ENCODE measurements at regions not wholly inside any gene's neighbourhood (a gene's known extent, or its start where the extent isn't known, plus 50 kb on each side); places are given as distances from the start of the nearest gene placed in this dataset.
"Not testable (repeated sequence)": the region's sequence is repeated elsewhere in the genome, so short reads cannot be mapped to it uniquely, and the experiment has no call there.

- intact Hi-C loops (cut with micrococcal nuclease; ENCODE audit: unreplicated experiment), result no loop called here
- Histone ChIP-seq H3K4me1 (ENCODE audit: insufficient read depth, low read length, poor library complexity, severe bottlenecking) (no peaks in the 10 kb centered on the region), H3K4me3 (ENCODE audit: low read depth, low read length, poor library complexity, severe bottlenecking) (no peak overlapping the region), H3K9me2 (ENCODE audit: insufficient read depth, low read length) (no peaks in the 10 kb centered on the region), H3K36me3 (ENCODE audit: insufficient read depth, low read length) (no peaks in the 10 kb centered on the region), H4K20me1 (ENCODE audit: insufficient read depth, low read length) (no peaks in the 10 kb centered on the region), H2AFZ (ENCODE audit: low read length) (no peak overlapping the region), H3K27ac (ENCODE audit: low read depth, low read length, poor library complexity, severe bottlenecking) (no peak overlapping the region), H3K79me2 (ENCODE audit: insufficient read depth, low read depth, low read length) (no peaks in the 10 kb centered on the region), H3K4me2 (ENCODE audit: low read length) (no peak overlapping the region), H3K9me3 (ENCODE audit: low read length) (no peaks in the 10 kb centered on the region)
- TF ChIP-seq EZH2phosphoT487 (IDR thresholded peaks at IDR 0.05; ENCODE audit: borderline replicate concordance, low read depth, low read length), result no peak
- no peak for TF ChIP-seq CTCF (conservative IDR thresholded peaks at IDR 0.05; ENCODE audit: low read length)
- DNase-seq (ENCODE audit: low spot score), result no peak
- ChIA-PET POLR2A (no interaction called here), CTCF (ENCODE audit: unreplicated experiment) (no interaction called here)
- BruUV-seq (replicated peaks), result no TSS peak
Observed at GRCh38 chr9:42386477-42386876, 203.0 kb downstream of the SPATA31A6 start.

- Histone ChIP-seq H4K20me1 (ENCODE audit: insufficient read depth, low read length) (no peaks in the 10 kb centered on the region), H3K4me2 (ENCODE audit: low read length) (no peak overlapping the region), H3K36me3 (ENCODE audit: insufficient read depth, low read length) (no peaks in the 10 kb centered on the region), H3K9me3 (ENCODE audit: low read length) (no peaks in the 10 kb centered on the region), H3K79me2 (ENCODE audit: insufficient read depth, low read depth, low read length) (no peaks in the 10 kb centered on the region), H2AFZ (ENCODE audit: low read length) (no peak overlapping the region), H3K4me1 (ENCODE audit: insufficient read depth, low read length, poor library complexity, severe bottlenecking) (no peaks in the 10 kb centered on the region), H3K27ac (ENCODE audit: low read depth, low read length, poor library complexity, severe bottlenecking) (no peak overlapping the region), H3K9me2 (ENCODE audit: insufficient read depth, low read length) (no peaks in the 10 kb centered on the region), H3K4me3 (ENCODE audit: low read depth, low read length, poor library complexity, severe bottlenecking) (no peak overlapping the region)
- BruUV-seq (replicated peaks), result no TSS peak
- TF ChIP-seq CTCF (conservative IDR thresholded peaks at IDR 0.05; ENCODE audit: low read length) (no peak), EZH2phosphoT487 (IDR thresholded peaks at IDR 0.05; ENCODE audit: borderline replicate concordance, low read depth, low read length) (no peak)
- DNase-seq (ENCODE audit: low spot score), result no peak
- intact Hi-C loops (cut with micrococcal nuclease; ENCODE audit: unreplicated experiment), result no loop called here
- ChIA-PET POLR2A (no interaction called here), CTCF (ENCODE audit: unreplicated experiment) (no interaction called here)
Observed at GRCh38 chr9:42388146-42388690, 204.8 kb downstream of the SPATA31A6 start.

GRCh38 chr9:42388846-42389245 is 205.4 kb downstream of the SPATA31A6 start:
- no peaks in the 10 kb centered on the region for H3K79me2 ChIP-seq (ENCODE audit: insufficient read depth, low read depth, low read length)
- DNase-seq (ENCODE audit: low spot score), result no peak
- H3K9me3 ChIP-seq (ENCODE audit: low read length), result no peaks in the 10 kb centered on the region
- H2AFZ ChIP-seq (ENCODE audit: low read length), result no peak overlapping the region
- no peaks in the 10 kb centered on the region for H3K9me2 ChIP-seq (ENCODE audit: insufficient read depth, low read length)
- no TSS peak for BruUV-seq (replicated peaks)
- POLR2A ChIA-PET, result no interaction called here
- H3K4me1 ChIP-seq (ENCODE audit: insufficient read depth, low read length, poor library complexity, severe bottlenecking), result no peaks in the 10 kb centered on the region
- H3K4me2 ChIP-seq (ENCODE audit: low read length), result no peak overlapping the region
- H3K27ac ChIP-seq (ENCODE audit: low read depth, low read length, poor library complexity, severe bottlenecking), result no peak overlapping the region
- H3K36me3 ChIP-seq (ENCODE audit: insufficient read depth, low read length), result no peaks in the 10 kb centered on the region
- CTCF ChIA-PET (ENCODE audit: unreplicated experiment), result no interaction called here
- H3K4me3 ChIP-seq (ENCODE audit: low read depth, low read length, poor library complexity, severe bottlenecking), result no peak overlapping the region
- H4K20me1 ChIP-seq (ENCODE audit: insufficient read depth, low read length), result no peaks in the 10 kb centered on the region
- intact Hi-C loops (cut with micrococcal nuclease; ENCODE audit: unreplicated experiment), result no loop called here
- TF ChIP-seq CTCF (conservative IDR thresholded peaks at IDR 0.05; ENCODE audit: low read length) (no peak), EZH2phosphoT487 (IDR thresholded peaks at IDR 0.05; ENCODE audit: borderline replicate concordance, low read depth, low read length) (no peak)

GRCh38 chr9:42392773-42393455 is 209.5 kb downstream of the SPATA31A6 start:
- H3K9me3 ChIP-seq (ENCODE audit: low read length); H4K20me1 ChIP-seq (ENCODE audit: insufficient read depth, low read length); H3K4me2 ChIP-seq (ENCODE audit: low read length); POLR2A ChIA-PET; BruUV-seq (replicated peaks); intact Hi-C loops (cut with micrococcal nuclease; ENCODE audit: unreplicated experiment); H3K36me3 ChIP-seq (ENCODE audit: insufficient read depth, low read length); CTCF ChIA-PET (ENCODE audit: unreplicated experiment); H2AFZ ChIP-seq (ENCODE audit: low read length); H3K79me2 ChIP-seq (ENCODE audit: insufficient read depth, low read depth, low read length); DNase-seq (ENCODE audit: low spot score); H3K4me3 ChIP-seq (ENCODE audit: low read depth, low read length, poor library complexity, severe bottlenecking); H3K9me2 ChIP-seq (ENCODE audit: insufficient read depth, low read length); H3K4me1 ChIP-seq (ENCODE audit: insufficient read depth, low read length, poor library complexity, severe bottlenecking); H3K27ac ChIP-seq (ENCODE audit: low read depth, low read length, poor library complexity, severe bottlenecking): not testable (repeated sequence)

All from OCI-LY7 (cell line).